DND-41 (cell line): ENCODE measurements at regions not wholly inside any gene's neighbourhood (a gene's known extent, or its start where the extent isn't known, plus 50 kb on each side); places are given as distances from the start of the nearest gene placed in this dataset.

ENCODE experiments used
- EZH2 ChIP-seq: IDR thresholded peaks from 3 replicates; pipeline ENCODE4 v1.6.1; 2012; ENCODE audit warnings: borderline replicate concordance, low read depth, mild to moderate bottlenecking, moderate library complexity, low read length, inconsistent platforms; ENCODE audit not compliant: severe bottlenecking
- TF ChIP-seq, protein P1 (sequence below): IDR thresholded peaks from 2 replicates; pipeline ENCODE4 v1.5.1; 2012; ENCODE audit warnings: borderline replicate concordance, low read length, moderate library complexity, mild to moderate bottlenecking; ENCODE audit not compliant: poor library complexity, severe bottlenecking; ENCODE audit errors: extremely low read depth

DNA sequence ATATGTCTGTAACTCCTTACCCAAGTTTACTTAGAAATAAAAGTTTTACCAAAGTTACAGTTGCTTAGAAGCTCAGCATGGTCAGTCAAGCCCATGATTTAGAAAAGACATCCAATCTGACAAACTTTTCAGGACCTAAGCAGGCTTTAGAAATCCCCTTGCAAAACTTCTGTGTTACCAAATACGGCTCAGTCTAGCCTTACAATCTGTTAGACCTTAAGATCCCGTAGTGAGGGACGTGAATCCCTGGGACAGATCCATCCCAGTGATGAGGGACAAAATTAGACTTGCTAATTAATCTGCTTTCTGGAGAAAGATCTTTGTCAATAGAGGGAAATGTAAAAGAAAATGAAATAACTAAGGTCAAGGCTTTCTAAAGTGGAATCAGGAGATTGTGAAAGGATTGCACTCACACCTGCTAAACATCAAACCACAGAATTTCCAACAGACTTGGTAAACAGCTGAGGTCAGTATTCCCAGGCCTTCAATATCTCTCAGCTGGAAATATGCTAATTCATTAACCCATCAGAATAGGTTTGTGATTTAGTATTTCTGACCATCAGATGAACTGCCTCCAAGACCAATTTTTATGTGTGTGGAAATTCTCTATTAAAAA, 375.3 kb downstream of the DUSP10 start:
- TF ChIP-seq, protein P1, sequence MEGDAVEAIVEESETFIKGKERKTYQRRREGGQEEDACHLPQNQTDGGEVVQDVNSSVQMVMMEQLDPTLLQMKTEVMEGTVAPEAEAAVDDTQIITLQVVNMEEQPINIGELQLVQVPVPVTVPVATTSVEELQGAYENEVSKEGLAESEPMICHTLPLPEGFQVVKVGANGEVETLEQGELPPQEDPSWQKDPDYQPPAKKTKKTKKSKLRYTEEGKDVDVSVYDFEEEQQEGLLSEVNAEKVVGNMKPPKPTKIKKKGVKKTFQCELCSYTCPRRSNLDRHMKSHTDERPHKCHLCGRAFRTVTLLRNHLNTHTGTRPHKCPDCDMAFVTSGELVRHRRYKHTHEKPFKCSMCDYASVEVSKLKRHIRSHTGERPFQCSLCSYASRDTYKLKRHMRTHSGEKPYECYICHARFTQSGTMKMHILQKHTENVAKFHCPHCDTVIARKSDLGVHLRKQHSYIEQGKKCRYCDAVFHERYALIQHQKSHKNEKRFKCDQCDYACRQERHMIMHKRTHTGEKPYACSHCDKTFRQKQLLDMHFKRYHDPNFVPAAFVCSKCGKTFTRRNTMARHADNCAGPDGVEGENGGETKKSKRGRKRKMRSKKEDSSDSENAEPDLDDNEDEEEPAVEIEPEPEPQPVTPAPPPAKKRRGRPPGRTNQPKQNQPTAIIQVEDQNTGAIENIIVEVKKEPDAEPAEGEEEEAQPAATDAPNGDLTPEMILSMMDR: no peak
- TF ChIP-seq EZH2: no peak
